ENCODE measurements at regions not wholly inside any gene's neighbourhood (a gene's known extent, or its start where the extent isn't known, plus 50 kb on each side); places are given as distances from the start of the nearest gene placed in this dataset.

DNA sequence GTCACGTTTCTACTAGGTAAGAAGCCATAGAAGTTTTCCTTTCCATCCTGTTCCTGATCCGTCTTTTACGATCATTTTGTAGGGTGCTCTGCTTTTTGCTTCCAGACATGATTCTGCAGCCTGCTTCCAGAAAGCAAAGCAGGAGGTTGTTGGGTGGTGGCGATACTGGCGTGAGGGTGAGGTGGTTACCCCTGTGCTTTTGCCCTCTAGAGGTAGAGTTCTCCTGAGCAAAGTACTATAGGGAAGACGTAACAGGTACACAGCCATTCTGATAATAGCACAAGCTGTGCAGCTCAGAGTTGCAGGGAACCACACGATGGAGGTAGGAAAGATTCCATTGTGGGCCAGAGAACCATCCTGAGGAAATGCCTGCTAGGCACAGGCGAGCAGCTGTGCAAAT lies 186.0 kb downstream of the PAH start:
- no TSS peak for BruUV-seq (replicated peaks)
- TF ChIP-seq, protein P1, sequence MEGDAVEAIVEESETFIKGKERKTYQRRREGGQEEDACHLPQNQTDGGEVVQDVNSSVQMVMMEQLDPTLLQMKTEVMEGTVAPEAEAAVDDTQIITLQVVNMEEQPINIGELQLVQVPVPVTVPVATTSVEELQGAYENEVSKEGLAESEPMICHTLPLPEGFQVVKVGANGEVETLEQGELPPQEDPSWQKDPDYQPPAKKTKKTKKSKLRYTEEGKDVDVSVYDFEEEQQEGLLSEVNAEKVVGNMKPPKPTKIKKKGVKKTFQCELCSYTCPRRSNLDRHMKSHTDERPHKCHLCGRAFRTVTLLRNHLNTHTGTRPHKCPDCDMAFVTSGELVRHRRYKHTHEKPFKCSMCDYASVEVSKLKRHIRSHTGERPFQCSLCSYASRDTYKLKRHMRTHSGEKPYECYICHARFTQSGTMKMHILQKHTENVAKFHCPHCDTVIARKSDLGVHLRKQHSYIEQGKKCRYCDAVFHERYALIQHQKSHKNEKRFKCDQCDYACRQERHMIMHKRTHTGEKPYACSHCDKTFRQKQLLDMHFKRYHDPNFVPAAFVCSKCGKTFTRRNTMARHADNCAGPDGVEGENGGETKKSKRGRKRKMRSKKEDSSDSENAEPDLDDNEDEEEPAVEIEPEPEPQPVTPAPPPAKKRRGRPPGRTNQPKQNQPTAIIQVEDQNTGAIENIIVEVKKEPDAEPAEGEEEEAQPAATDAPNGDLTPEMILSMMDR (conservative IDR thresholded peaks at IDR 0.05; ENCODE audit: low read length): no peak
- no peaks in the 10 kb centered on the region for H3K36me3 ChIP-seq (ENCODE audit: insufficient read depth, low read length)
- DNase-seq (ENCODE audit: low spot score): no peak
- H2AFZ ChIP-seq (ENCODE audit: low read length): no peak overlapping the region
- no peaks in the 10 kb centered on the region for H4K20me1 ChIP-seq (ENCODE audit: insufficient read depth, low read length)
- no peaks in the 10 kb centered on the region for H3K9me3 ChIP-seq (ENCODE audit: low read length)
- ChIA-PET POLR2A (no interaction called here), CTCF (ENCODE audit: unreplicated experiment) (no interaction called here)
- intact Hi-C loops (cut with micrococcal nuclease; ENCODE audit: unreplicated experiment): no loop called here
- H3K9me2 ChIP-seq (ENCODE audit: insufficient read depth, low read length): no peaks in the 10 kb centered on the region
- no peak overlapping the region for H3K27ac ChIP-seq (ENCODE audit: low read depth, low read length, poor library complexity, severe bottlenecking)
- H3K4me1 ChIP-seq (ENCODE audit: insufficient read depth, low read length, poor library complexity, severe bottlenecking): no peaks in the 10 kb centered on the region
- H3K4me3 ChIP-seq (ENCODE audit: low read depth, low read length, poor library complexity, severe bottlenecking): no peak overlapping the region
- no peaks in the 10 kb centered on the region for H3K79me2 ChIP-seq (ENCODE audit: insufficient read depth, low read depth, low read length)
- no peak overlapping the region for H3K4me2 ChIP-seq (ENCODE audit: low read length)

DNA sequence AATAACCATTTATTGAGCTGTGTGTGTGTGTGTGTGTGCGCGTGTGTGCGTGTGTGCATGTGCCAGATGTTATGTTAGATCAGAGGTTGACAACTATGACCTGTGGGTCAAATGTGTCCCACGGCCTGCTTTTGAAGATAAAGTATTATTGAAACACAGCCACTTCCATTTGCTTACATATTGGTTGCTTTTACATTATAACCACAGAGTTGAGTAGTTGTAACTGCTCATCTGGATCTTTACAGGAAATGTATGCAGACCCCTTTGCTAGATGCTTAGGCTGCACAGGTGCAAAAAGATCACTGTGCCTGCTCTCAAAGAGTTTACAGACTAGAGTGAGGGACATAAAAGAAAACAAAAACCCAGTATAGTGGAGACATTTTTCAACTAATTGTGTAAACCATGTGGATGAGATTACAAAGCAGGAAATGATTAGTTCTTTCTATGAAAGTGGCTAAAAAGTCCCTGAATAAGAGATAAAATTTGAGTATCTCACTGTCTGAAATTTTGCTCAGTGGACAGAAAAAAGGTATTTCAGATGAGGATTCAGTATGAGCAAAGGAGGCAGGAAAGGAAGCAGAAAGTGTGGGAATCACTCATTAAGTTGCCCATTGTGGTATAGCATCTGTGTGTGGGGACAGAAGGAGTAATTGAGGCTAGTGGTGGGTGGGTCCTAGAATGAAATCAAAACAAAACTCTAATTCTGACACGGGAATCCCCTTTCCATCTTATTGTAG lies 188.4 kb downstream of the PAH start:
- intact Hi-C loops (cut with micrococcal nuclease; ENCODE audit: unreplicated experiment): no loop called here
- H3K4me1 ChIP-seq (ENCODE audit: insufficient read depth, low read length, poor library complexity, severe bottlenecking): no peaks in the 10 kb centered on the region
- no peaks in the 10 kb centered on the region for H3K9me2 ChIP-seq (ENCODE audit: insufficient read depth, low read length)
- BruUV-seq (replicated peaks): no TSS peak
- H3K9me3 ChIP-seq (ENCODE audit: low read length): no peaks in the 10 kb centered on the region
- ChIA-PET POLR2A (no interaction called here), CTCF (ENCODE audit: unreplicated experiment) (interaction anchor here (0.5 kb wide), 1 partner anchor 786 kb away, joined by 4 read pairs; no protein-coding TSS in a partner anchor)
- H2AFZ ChIP-seq (ENCODE audit: low read length): no peak overlapping the region
- TF ChIP-seq EZH2phosphoT487 (IDR thresholded peaks at IDR 0.05; ENCODE audit: borderline replicate concordance, low read depth, low read length): no peak
- TF ChIP-seq, protein P1 (conservative IDR thresholded peaks at IDR 0.05; ENCODE audit: low read length): no peak
- H3K4me3 ChIP-seq (ENCODE audit: low read depth, low read length, poor library complexity, severe bottlenecking): no peak overlapping the region
- H4K20me1 ChIP-seq (ENCODE audit: insufficient read depth, low read length): no peaks in the 10 kb centered on the region
- H3K79me2 ChIP-seq (ENCODE audit: insufficient read depth, low read depth, low read length): no peaks in the 10 kb centered on the region
- H3K4me2 ChIP-seq (ENCODE audit: low read length): no peak overlapping the region
- DNase-seq (ENCODE audit: low spot score): no peak
- no peaks in the 10 kb centered on the region for H3K36me3 ChIP-seq (ENCODE audit: insufficient read depth, low read length)
- H3K27ac ChIP-seq (ENCODE audit: low read depth, low read length, poor library complexity, severe bottlenecking): no peak overlapping the region

DNA sequence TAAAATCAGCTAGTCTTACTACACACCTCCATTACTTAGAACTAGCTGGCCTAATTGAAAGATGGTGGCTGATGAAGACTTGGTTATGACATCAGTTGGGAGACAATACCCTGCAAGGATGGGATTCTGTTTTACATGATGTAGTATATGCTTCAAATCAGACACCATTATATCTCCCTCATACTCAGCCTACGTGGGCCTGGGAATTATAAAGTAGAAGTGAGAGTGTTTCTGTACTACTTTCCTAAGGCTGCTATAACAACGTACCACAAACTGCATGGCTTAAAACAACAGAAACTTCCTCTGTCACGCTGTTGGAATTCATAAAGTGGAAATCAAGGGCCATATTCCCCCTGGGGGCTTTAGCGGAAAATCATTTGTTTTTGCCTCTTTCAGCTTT lies 190.4 kb downstream of the PAH start:
- Histone ChIP-seq H3K9me3 (ENCODE audit: low read length) (no peaks in the 10 kb centered on the region), H3K9me2 (ENCODE audit: insufficient read depth, low read length) (no peaks in the 10 kb centered on the region), H3K36me3 (ENCODE audit: insufficient read depth, low read length) (no peaks in the 10 kb centered on the region), H4K20me1 (ENCODE audit: insufficient read depth, low read length) (no peaks in the 10 kb centered on the region), H3K4me3 (ENCODE audit: low read depth, low read length, poor library complexity, severe bottlenecking) (no peak overlapping the region), H3K79me2 (ENCODE audit: insufficient read depth, low read depth, low read length) (no peaks in the 10 kb centered on the region), H2AFZ (ENCODE audit: low read length) (no peak overlapping the region), H3K4me2 (ENCODE audit: low read length) (no peak overlapping the region), H3K27ac (ENCODE audit: low read depth, low read length, poor library complexity, severe bottlenecking) (no peak overlapping the region), H3K4me1 (ENCODE audit: insufficient read depth, low read length, poor library complexity, severe bottlenecking) (no peaks in the 10 kb centered on the region)
- TF ChIP-seq, protein P1 (conservative IDR thresholded peaks at IDR 0.05; ENCODE audit: low read length): no peak
- TF ChIP-seq EZH2phosphoT487 (IDR thresholded peaks at IDR 0.05; ENCODE audit: borderline replicate concordance, low read depth, low read length): no peak
- CTCF ChIA-PET (ENCODE audit: unreplicated experiment): no interaction called here
- no TSS peak for BruUV-seq (replicated peaks)
- POLR2A ChIA-PET: interaction anchor here (0.6 kb wide), 2 partner anchors 58 to 1122 kb away, joined by 4 read pairs; no protein-coding TSS in a partner anchor
- no peak for DNase-seq (ENCODE audit: low spot score)
- intact Hi-C loops (cut with micrococcal nuclease; ENCODE audit: unreplicated experiment): no loop called here

Measured in OCI-LY7 (cell line).